ENCODE measurements at regions not wholly inside any gene's neighbourhood (a gene's known extent, or its start where the extent isn't known, plus 50 kb on each side); places are given as distances from the start of the nearest gene placed in this dataset.
"Not testable (repeated sequence)": the region's sequence is repeated elsewhere in the genome, so short reads cannot be mapped to it uniquely, and the experiment has no call there.

DNA sequence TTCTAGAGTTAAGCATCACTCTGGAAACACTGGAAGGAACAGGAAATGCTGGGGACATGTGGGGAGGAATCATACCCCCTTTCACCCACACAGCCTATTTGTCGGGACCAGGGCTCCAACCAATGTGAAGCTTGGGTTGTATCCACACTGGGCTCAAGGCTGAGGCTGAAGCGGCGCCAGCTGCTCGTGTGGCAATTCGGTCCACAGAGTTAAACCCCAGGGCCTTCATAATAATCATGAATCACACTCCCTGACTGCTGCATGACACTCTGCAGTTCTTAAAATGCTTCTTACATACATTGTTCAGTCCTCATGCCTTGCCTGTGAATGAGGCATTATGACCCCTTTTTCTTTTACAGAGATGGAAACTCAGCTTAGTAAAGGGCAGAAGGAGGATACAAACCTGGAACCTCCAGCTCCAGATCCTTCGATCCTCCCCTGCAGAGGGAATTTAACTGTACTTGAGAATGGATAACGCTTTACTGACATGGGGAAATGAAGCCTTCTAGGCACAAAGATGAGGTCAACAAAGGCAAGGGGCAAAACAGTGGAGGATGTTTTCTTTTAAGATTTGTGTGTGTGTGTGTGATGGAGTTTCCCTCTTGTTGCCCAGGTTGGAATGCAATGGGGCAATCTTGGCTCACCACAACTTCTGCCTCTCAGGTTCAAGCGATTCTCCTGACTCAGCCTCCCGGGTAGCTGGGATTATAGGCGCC is 72.7 kb downstream of the SOX9 start (continued):
- TF ChIP-seq, protein P1, sequence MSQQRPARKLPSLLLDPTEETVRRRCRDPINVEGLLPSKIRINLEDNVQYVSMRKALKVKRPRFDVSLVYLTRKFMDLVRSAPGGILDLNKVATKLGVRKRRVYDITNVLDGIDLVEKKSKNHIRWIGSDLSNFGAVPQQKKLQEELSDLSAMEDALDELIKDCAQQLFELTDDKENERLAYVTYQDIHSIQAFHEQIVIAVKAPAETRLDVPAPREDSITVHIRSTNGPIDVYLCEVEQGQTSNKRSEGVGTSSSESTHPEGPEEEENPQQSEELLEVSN (IDR thresholded peaks at IDR 0.05; ENCODE audit: borderline replicate concordance, low read depth) = no peak
- TF ChIP-seq CHD4 (IDR thresholded peaks at IDR 0.05; ENCODE audit: borderline replicate concordance) (no peak), CHD2 (IDR thresholded peaks at IDR 0.05; ENCODE audit: low read length, partially characterized antibody) (no peak), PBX3 (IDR thresholded peaks at IDR 0.05) (no peak), ESRRA (IDR thresholded peaks at IDR 0.05; ENCODE audit: borderline replicate concordance, low read length) (no peak), CBX2 (IDR thresholded peaks at IDR 0.05; ENCODE audit: borderline replicate concordance, low read depth) (no peak), MAFK (IDR thresholded peaks at IDR 0.05; ENCODE audit: partially characterized antibody) (no peak)

GRCh38 chr17:72194107-72194440 is 73.3 kb downstream of the SOX9 start:
- H3K27ac ChIP-seq; H3K4me3 ChIP-seq; H3K9me3 ChIP-seq; FAIRE-seq; ATAC-seq; CTCF ChIA-PET; POLR2A ChIA-PET; H3K4me1 ChIP-seq; DNase-seq (ENCODE audit: low read depth in 1 of 2, low spot score in 1 of 2); H3K4me2 ChIP-seq: not testable (repeated sequence)
- 90% methylated on average over 10 of the region's 10 CpGs for WGBS (ENCODE audit: missing lambda C conversion rate)

DNA sequence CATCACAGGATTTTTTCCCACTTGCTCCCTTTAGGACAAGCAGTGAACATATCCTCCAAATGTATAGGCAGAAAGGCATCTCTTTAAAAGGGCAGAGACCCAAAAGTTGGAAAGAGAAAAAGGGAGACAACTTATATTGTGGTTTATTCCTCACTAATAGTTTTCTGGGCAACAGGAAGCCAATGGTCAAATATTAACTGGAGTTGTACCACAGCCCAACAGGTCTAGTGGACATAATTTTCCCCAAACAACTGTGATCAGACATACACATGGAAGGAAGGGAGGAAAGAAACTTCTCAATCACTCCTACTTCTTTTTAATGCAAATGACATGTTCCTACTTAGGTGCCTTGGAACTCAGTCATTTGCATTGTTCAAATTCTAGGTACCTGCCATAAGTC is 78.4 kb downstream of the SOX9 start:
- no peak overlapping the region for H3K27ac ChIP-seq

GRCh38 chr17:72204742-72205141 is 83.9 kb downstream of the SOX9 start:
- no peak for ATAC-seq
- no peaks in the 10 kb centered on the region for H3K4me1 ChIP-seq
- no peak overlapping the region for H3K4me3 ChIP-seq
- no peaks in the 10 kb centered on the region for H3K9me3 ChIP-seq
- H3K27ac ChIP-seq = no peak overlapping the region
- no peak for FAIRE-seq
- TF ChIP-seq KDM1A (IDR thresholded peaks at IDR 0.05; ENCODE audit: low read depth) (no peak), SMC3 (IDR thresholded peaks at IDR 0.05) (no peak), ZC3H11A (IDR thresholded peaks at IDR 0.05) (no peak), SREBF2 (IDR thresholded peaks at IDR 0.05) (no peak), TFCP2L1 (CRISPR knock-in tag; IDR thresholded peaks at IDR 0.05) (no peak), JUN (IDR thresholded peaks at IDR 0.05) (no peak), ZFP36 (IDR thresholded peaks at IDR 0.05; ENCODE audit: borderline replicate concordance, partially characterized antibody) (no peak)
- CTCF ChIA-PET = interaction anchor here (0.6 to 1.0 kb wide), 3 partner anchors 41 to 306 kb away, joined by 3 read pairs; no protein-coding TSS in a partner anchor
- DNase-seq (ENCODE audit: low read depth in 1 of 2, low spot score in 1 of 2) = no peak
- POLR2A ChIA-PET = interaction anchor here (0.8 kb wide), 1 partner anchor 183 kb away, joined by 3 read pairs; no protein-coding TSS in a partner anchor
- 82% methylated on average over 10 of the region's 10 CpGs for WGBS (ENCODE audit: missing lambda C conversion rate)
- no peak overlapping the region for H3K4me2 ChIP-seq

More for the DNA sequence above, 78.4 kb downstream of the SOX9 start:
- ChIA-PET CTCF (no interaction called here), POLR2A (no interaction called here)
- no peak overlapping the region for H3K4me2 ChIP-seq
- no peak for FAIRE-seq
- TF ChIP-seq ATOH8 (CRISPR knock-in tag; IDR thresholded peaks at IDR 0.05; ENCODE audit: low read depth) (no peak), NPAS2 (CRISPR knock-in tag; IDR thresholded peaks at IDR 0.05; ENCODE audit: borderline replicate concordance) (no peak), HOXA7 (CRISPR knock-in tag; IDR thresholded peaks at IDR 0.05) (no peak), KDM1A (IDR thresholded peaks at IDR 0.05; ENCODE audit: low read depth) (no peak), MAX (IDR thresholded peaks at IDR 0.05) (no peak), ESRRA (IDR thresholded peaks at IDR 0.05; ENCODE audit: borderline replicate concordance, low read length) (no peak), CBX8 (IDR thresholded peaks at IDR 0.05) (no peak), KDM5A (IDR thresholded peaks at IDR 0.05) (no peak), MYC (IDR thresholded peaks at IDR 0.05; ENCODE audit: borderline replicate concordance, low read length) (no peak), PHF8 (IDR thresholded peaks at IDR 0.05; ENCODE audit: borderline replicate concordance, low read depth) (no peak), POLR2AphosphoS2 (conservative IDR thresholded peaks at IDR 0.05; ENCODE audit: low read length) (no peak), EHF (CRISPR knock-in tag; IDR thresholded peaks at IDR 0.05) (no peak)
- TF ChIP-seq, protein P1 (IDR thresholded peaks at IDR 0.05; ENCODE audit: borderline replicate concordance, low read depth) = no peak
- TF ChIP-seq, protein P2, sequence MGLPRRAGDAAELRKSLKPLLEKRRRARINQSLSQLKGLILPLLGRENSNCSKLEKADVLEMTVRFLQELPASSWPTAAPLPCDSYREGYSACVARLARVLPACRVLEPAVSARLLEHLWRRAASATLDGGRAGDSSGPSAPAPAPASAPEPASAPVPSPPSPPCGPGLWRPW (IDR thresholded peaks at IDR 0.05) = no peak
- no peak for DNase-seq (ENCODE audit: low read depth in 1 of 2, low spot score in 1 of 2)
- ATAC-seq = no peak
- no peaks in the 10 kb centered on the region for H3K4me1 ChIP-seq
- H3K4me3 ChIP-seq = no peak overlapping the region
- H3K9me3 ChIP-seq = no peaks in the 10 kb centered on the region; the same call in 2 of the 3 replicates
